Hepatocyte (in vitro differentiated cells): ENCODE measurements at regions not wholly inside any gene's neighbourhood (a gene's known extent, or its start where the extent isn't known, plus 50 kb on each side); places are given as distances from the start of the nearest gene placed in this dataset.

ENCODE experiments used
- DNase-seq: peaks from one replicate; pipeline ENCODE4 v3.0.0-alpha.2; 2016; ENCODE audit warnings: low spot score
- H2AFZ ChIP-seq: fragments of 200-600 bp; sonication (generic); 2 replicates; pipeline ENCODE4 v1.6.0; 2016; ENCODE audit warnings: antibody characterized with exemption, mild to moderate bottlenecking
- H3K27ac ChIP-seq: fragments of 200-600 bp; sonication (generic); 2 replicates; pipeline ENCODE4 v1.5.1; 2016; ENCODE audit warnings: mild to moderate bottlenecking
- H3K27me3 ChIP-seq: fragments of 200-600 bp; sonication (generic); 2 replicates; pipeline ENCODE4 v1.6.1; 2016
- H3K36me3 ChIP-seq: fragments of 200-600 bp; sonication (generic); replicated peaks from 2 replicates; pipeline ENCODE4 v1.5.1; 2016; ENCODE audit warnings: low read depth; ENCODE audit not compliant: insufficient read depth
- H3K4me1 ChIP-seq: fragments of 200-600 bp; sonication (generic); 2 replicates; pipeline ENCODE4 v1.5.1; 2016; ENCODE audit warnings: mild to moderate bottlenecking, moderate library complexity; ENCODE audit not compliant: insufficient read depth
- H3K4me2 ChIP-seq: fragments of 200-600 bp; sonication (generic); 2 replicates; pipeline ENCODE4 v1.6.0; 2016
- H3K4me3 ChIP-seq: fragments of 200-600 bp; sonication (generic); 2 replicates; pipeline ENCODE4 v1.5.1; 2016; ENCODE audit warnings: mild to moderate bottlenecking
- H3K79me2 ChIP-seq: fragments of 200-600 bp; sonication (generic); 2 replicates; pipeline ENCODE4 v1.6.0; 2017; ENCODE audit warnings: mild to moderate bottlenecking
- H3K9me2 ChIP-seq: fragments of 200-600 bp; sonication (generic); replicated peaks from 2 replicates; pipeline ENCODE4 v1.6.0; 2017; ENCODE audit warnings: mild to moderate bottlenecking; ENCODE audit not compliant: insufficient read depth
- H3K9me3 ChIP-seq: fragments of 200-600 bp; sonication (generic); 2 replicates; pipeline ENCODE4 v1.5.1; 2016; ENCODE audit warnings: low read depth, mild to moderate bottlenecking
- H4K20me1 ChIP-seq: fragments of 200-600 bp; sonication (generic); 2 replicates; pipeline ENCODE4 v1.6.0; 2016; ENCODE audit warnings: mild to moderate bottlenecking; ENCODE audit not compliant: insufficient read depth, poor library complexity, severe bottlenecking
- EZH2 ChIP-seq: fragments of 200-600 bp; sonication (generic); IDR thresholded peaks from 2 replicates; pipeline ENCODE4 v1.6.1; 2016; ENCODE audit warnings: antibody characterized with exemption, mild to moderate bottlenecking, borderline replicate concordance
- EZH2phosphoT487 ChIP-seq: fragments of 200-600 bp; sonication (generic); IDR thresholded peaks from one replicate; pipeline ENCODE4 v1.6.1; 2018; ENCODE audit warnings: antibody characterized with exemption, mild to moderate bottlenecking, low read depth, moderate library complexity; ENCODE audit not compliant: unreplicated experiment, severe bottlenecking
- WGBS: methylation state at CpG from one replicate; pipeline ENCODE4 v1.1.6; 2016; ENCODE audit warnings: low lambda C conversion rate; ENCODE audit errors: missing lambda C conversion rate; 5-methylcytosine and 5-hydroxymethylcytosine counted together
- TF ChIP-seq, protein P1 (sequence below): fragments of 200-600 bp; sonication (generic); IDR thresholded peaks from 2 replicates; pipeline ENCODE4 v1.5.1; 2016; ENCODE audit warnings: antibody characterized with exemption, mild to moderate bottlenecking; ENCODE audit not compliant: poor library complexity

DNA sequence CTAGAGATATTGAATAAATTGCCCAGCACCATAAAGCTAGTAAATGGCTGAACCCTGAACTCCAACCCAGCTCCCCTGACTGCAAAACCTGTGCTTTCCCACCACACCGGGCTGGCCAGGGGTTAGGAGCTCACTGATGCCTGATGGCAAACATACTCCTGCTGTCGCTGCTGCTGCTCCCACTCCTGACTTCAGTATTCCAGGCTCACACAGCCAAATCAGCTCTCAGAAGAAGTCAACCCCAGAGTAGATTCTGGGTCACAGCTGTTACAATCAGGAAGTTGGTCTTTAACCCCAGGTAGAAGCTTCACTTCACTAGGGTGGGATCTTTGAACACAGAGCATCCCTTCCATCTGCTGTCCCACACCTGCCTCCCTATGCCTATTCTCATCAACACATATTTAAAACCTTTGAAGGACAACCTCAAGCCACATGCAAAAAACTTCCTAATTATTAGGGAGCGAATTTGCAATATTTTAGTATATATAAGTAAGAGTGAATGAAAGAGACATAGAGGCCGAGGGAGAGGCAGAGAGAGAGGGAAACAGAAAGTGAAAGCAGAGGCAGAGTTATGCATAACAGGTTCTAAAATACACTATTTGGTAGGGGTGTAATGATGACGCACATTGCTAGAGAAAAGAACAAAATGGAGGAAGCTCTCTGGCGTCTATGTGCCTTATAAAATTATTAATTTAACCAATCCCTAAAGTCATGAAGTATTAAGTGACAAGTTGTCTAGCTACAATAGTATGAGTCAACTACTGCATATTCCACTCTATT, 99.4 kb upstream of the SERP2 start:
- H2AFZ ChIP-seq: no peak overlapping the region
- peak overlapping the region; percentile 14 for H3K4me2 ChIP-seq

DNA sequence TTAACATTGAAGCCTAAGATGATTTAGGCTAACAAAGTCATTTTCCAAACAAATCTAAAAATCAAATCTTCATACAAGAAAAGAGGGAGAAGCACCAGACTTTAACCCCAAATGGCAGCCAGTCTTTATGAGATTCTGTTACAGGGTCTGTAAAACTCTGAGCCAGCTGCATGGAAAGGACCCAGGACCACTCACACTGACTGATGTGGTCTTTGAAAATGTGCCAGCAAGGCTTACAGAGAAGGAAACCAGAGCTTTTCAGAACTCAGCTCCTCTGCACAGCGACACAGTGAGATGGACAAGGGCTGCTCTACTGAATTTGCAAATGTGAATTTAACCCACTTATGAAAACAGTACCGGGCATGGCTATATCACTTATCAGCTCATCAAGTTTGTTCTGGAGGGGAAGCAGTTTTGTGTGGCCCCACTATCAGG, 98.8 kb upstream of the SERP2 start:
- peak overlapping the region; percentile 72 for H3K27ac ChIP-seq
- no peaks in the 10 kb centered on the region for H4K20me1 ChIP-seq
- no peak overlapping the region for H3K4me3 ChIP-seq
- no peaks in the 10 kb centered on the region for H3K9me3 ChIP-seq
- H3K4me1 ChIP-seq: peaks cover 38% of the 10 kb centered on the region
- H3K9me2 ChIP-seq: no peaks in the 10 kb centered on the region
- H3K79me2 ChIP-seq: no peaks in the 10 kb centered on the region
- DNase-seq: peak; percentile 62
- no peak overlapping the region for H2AFZ ChIP-seq
- H3K4me2 ChIP-seq: peak overlapping the region; percentile 14
- no peaks in the 10 kb centered on the region for H3K27me3 ChIP-seq
- 33% methylated on average over 2 of the region's 2 CpGs for WGBS
- H3K36me3 ChIP-seq: no peaks in the 10 kb centered on the region
- TF ChIP-seq EZH2 (no peak), EZH2phosphoT487 (no peak)
- TF ChIP-seq, protein P1, sequence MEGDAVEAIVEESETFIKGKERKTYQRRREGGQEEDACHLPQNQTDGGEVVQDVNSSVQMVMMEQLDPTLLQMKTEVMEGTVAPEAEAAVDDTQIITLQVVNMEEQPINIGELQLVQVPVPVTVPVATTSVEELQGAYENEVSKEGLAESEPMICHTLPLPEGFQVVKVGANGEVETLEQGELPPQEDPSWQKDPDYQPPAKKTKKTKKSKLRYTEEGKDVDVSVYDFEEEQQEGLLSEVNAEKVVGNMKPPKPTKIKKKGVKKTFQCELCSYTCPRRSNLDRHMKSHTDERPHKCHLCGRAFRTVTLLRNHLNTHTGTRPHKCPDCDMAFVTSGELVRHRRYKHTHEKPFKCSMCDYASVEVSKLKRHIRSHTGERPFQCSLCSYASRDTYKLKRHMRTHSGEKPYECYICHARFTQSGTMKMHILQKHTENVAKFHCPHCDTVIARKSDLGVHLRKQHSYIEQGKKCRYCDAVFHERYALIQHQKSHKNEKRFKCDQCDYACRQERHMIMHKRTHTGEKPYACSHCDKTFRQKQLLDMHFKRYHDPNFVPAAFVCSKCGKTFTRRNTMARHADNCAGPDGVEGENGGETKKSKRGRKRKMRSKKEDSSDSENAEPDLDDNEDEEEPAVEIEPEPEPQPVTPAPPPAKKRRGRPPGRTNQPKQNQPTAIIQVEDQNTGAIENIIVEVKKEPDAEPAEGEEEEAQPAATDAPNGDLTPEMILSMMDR: no peak

More for the DNA sequence above, 99.4 kb upstream of the SERP2 start:
- Histone ChIP-seq H3K4me1 (peaks cover 38% of the 10 kb centered on the region), H3K4me3 (no peak overlapping the region), H3K9me2 (no peaks in the 10 kb centered on the region), H3K27ac (peak overlapping the region; percentile 72), H4K20me1 (no peaks in the 10 kb centered on the region), H3K9me3 (no peaks in the 10 kb centered on the region), H3K79me2 (no peaks in the 10 kb centered on the region), H3K36me3 (no peaks in the 10 kb centered on the region), H3K27me3 (no peaks in the 10 kb centered on the region)
- 81% methylated on average over 6 of the region's 6 CpGs for WGBS
- peak; percentile 34 for DNase-seq
- TF ChIP-seq EZH2phosphoT487 (no peak), EZH2 (no peak)
- TF ChIP-seq, protein P1: no peak

DNA sequence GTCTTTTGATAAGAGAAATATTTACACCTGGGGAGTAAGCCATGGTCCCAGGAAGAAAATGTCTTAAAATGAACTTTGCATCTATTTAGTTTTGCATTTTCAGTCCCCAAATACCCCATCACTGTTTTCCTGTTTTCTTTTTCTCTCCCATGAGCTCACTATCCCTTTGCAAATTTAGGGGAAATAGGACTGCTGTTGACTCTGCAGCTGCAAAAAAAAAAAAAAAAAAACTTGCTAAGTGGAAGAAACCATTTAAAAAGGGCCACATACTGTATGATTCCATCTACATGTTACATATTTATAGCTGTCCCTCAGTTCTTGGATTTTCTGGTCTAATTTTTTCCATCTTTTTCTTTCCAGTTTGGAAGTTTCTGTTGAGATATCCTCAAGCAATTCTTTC, 98.2 kb upstream of the SERP2 start:
- H3K27ac ChIP-seq: peak overlapping the region; percentile 72
- DNase-seq: no peak
- no peak overlapping the region for H3K4me3 ChIP-seq
- no peak overlapping the region for H2AFZ ChIP-seq
- TF ChIP-seq EZH2: no peak
- TF ChIP-seq, protein P1: no peak
- TF ChIP-seq EZH2phosphoT487: no peak
- no peaks in the 10 kb centered on the region for H3K36me3 ChIP-seq
- no peaks in the 10 kb centered on the region for H3K9me3 ChIP-seq
- no peaks in the 10 kb centered on the region for H3K27me3 ChIP-seq
- no peaks in the 10 kb centered on the region for H4K20me1 ChIP-seq
- H3K4me1 ChIP-seq: peaks cover 37% of the 10 kb centered on the region
- H3K9me2 ChIP-seq: no peaks in the 10 kb centered on the region
- no peak overlapping the region for H3K4me2 ChIP-seq
- no peaks in the 10 kb centered on the region for H3K79me2 ChIP-seq
